Lung (tissue), 11 donors: ENCODE measurements at regions not wholly inside any gene's neighbourhood (a gene's known extent, or its start where the extent isn't known, plus 50 kb on each side); places are given as distances from the start of the nearest gene placed in this dataset.

Experiments used
- ATAC-seq: fragments of 200-7000 bp; cut with Tn5 transposase; one replicate; pipeline ENCODE4 v1.9.1; 2020; ENCODE audit warnings: moderate number of reproducible peaks; ENCODE audit not compliant: insufficient read depth, low FRiP score
- DNase-seq, 3 donors: peaks; one replicate each; pipeline ENCODE4 v3.0.0-alpha.2; 2013 to 2017
- H3K27ac ChIP-seq, 2 donors: one replicate each; pipeline ENCODE4 v1.5.1; 2013; ENCODE audit warnings: mild to moderate bottlenecking in 2 of 2, moderate library complexity in 2 of 2, control low read depth in 1 of 2, inconsistent platforms in 1 of 2, low read depth in 1 of 2, low read length in 1 of 2
- H3K27me3 ChIP-seq, 3 donors: one replicate each; pipeline ENCODE4 v1.5.1; 2013; ENCODE audit warnings: low read length in 2 of 3; ENCODE audit not compliant: control insufficient read depth in 3 of 3, insufficient read depth in 3 of 3
- H3K36me3 ChIP-seq, 4 donors: one replicate each; pipeline ENCODE4 v1.5.1; 2013; ENCODE audit warnings: low read length in 4 of 4, mild to moderate bottlenecking in 1 of 4, moderate library complexity in 1 of 4; ENCODE audit not compliant: control insufficient read depth in 4 of 4, insufficient read depth in 4 of 4
- H3K4me1 ChIP-seq, 5 donors: one replicate each; pipeline ENCODE4 v1.5.1; 2013; ENCODE audit warnings: low read length in 5 of 5, mild to moderate bottlenecking in 2 of 5, moderate library complexity in 1 of 5; ENCODE audit not compliant: control insufficient read depth in 5 of 5, insufficient read depth in 5 of 5
- H3K4me3 ChIP-seq: one replicate; pipeline ENCODE4 v1.5.1; 2013; ENCODE audit warnings: mild to moderate bottlenecking, control low read depth, moderate library complexity
- H3K9ac ChIP-seq, 2 donors: one replicate each; pipeline ENCODE4 v1.5.1; 2013; ENCODE audit warnings: low read length in 2 of 2, control low read depth in 1 of 2; ENCODE audit not compliant: insufficient read depth in 1 of 2
- H3K9me3 ChIP-seq, 4 donors: one replicate each; pipeline ENCODE4 v1.5.1; 2013; ENCODE audit warnings: low read length in 3 of 4, mild to moderate bottlenecking in 1 of 4, moderate library complexity in 1 of 4; ENCODE audit not compliant: control insufficient read depth in 4 of 4, insufficient read depth in 3 of 4
- WGBS, 2 donors: extraction: QIAGEN DNeasy Blood & Tissue Kit; methylation state at CpG; one replicate each; pipeline ENCODE4 v1.1.7; 2013; 5-methylcytosine and 5-hydroxymethylcytosine counted together
- TF ChIP-seq, protein P1 (sequence below): IDR thresholded peaks from 2 replicates; pipeline ENCODE4 v1.5.1; 2012; ENCODE audit warnings: mild to moderate bottlenecking; ENCODE audit errors: control extremely low read depth, extremely low read depth
- donor health status: control.
- donor health status: control.
- donor health status: Bipolar disorder and iron deficiency.
- donor health status: healthy.
- donor health status: DM: yes; HTN: yes; CAD: no.

DNA sequence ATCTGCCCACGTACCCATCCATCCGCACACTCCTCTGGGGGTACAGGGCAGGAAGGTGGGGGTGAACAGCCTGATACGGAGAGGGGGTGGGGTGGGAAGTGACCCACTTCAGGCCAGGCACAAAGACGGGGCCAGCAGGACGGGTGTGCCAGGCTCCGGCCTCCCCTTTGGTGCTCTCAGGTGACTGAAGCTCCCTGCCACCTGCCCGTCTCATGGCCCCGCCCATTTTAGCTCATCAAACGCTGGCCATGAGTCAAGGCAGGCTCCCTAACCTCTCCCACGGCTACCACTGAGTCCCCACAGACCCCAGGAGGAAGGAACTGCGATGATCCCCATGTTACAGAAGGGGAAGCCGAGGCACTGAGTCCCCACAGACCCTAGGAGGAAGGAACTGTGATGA, 109.6 kb downstream of the CRYAA start:
- no peak overlapping the region for H3K27ac ChIP-seq
- no peaks in the 10 kb centered on the region for H3K9me3 ChIP-seq
- no peak for ATAC-seq
- TF ChIP-seq, protein P1, sequence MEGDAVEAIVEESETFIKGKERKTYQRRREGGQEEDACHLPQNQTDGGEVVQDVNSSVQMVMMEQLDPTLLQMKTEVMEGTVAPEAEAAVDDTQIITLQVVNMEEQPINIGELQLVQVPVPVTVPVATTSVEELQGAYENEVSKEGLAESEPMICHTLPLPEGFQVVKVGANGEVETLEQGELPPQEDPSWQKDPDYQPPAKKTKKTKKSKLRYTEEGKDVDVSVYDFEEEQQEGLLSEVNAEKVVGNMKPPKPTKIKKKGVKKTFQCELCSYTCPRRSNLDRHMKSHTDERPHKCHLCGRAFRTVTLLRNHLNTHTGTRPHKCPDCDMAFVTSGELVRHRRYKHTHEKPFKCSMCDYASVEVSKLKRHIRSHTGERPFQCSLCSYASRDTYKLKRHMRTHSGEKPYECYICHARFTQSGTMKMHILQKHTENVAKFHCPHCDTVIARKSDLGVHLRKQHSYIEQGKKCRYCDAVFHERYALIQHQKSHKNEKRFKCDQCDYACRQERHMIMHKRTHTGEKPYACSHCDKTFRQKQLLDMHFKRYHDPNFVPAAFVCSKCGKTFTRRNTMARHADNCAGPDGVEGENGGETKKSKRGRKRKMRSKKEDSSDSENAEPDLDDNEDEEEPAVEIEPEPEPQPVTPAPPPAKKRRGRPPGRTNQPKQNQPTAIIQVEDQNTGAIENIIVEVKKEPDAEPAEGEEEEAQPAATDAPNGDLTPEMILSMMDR = no peak
- no peak overlapping the region for H3K4me3 ChIP-seq
- no peak for DNase-seq
- no peaks in the 10 kb centered on the region for H3K27me3 ChIP-seq
- H3K9ac ChIP-seq = no peak overlapping the region
- 44 to 64% methylated on average over 12 of the region's 12 CpGs for WGBS, 2 donors
- H3K36me3 ChIP-seq = no peaks in the 10 kb centered on the region
- H3K4me1 ChIP-seq = peaks cover 0 to 41% (median 17%) of the 10 kb centered on the region in 5 donors

DNA sequence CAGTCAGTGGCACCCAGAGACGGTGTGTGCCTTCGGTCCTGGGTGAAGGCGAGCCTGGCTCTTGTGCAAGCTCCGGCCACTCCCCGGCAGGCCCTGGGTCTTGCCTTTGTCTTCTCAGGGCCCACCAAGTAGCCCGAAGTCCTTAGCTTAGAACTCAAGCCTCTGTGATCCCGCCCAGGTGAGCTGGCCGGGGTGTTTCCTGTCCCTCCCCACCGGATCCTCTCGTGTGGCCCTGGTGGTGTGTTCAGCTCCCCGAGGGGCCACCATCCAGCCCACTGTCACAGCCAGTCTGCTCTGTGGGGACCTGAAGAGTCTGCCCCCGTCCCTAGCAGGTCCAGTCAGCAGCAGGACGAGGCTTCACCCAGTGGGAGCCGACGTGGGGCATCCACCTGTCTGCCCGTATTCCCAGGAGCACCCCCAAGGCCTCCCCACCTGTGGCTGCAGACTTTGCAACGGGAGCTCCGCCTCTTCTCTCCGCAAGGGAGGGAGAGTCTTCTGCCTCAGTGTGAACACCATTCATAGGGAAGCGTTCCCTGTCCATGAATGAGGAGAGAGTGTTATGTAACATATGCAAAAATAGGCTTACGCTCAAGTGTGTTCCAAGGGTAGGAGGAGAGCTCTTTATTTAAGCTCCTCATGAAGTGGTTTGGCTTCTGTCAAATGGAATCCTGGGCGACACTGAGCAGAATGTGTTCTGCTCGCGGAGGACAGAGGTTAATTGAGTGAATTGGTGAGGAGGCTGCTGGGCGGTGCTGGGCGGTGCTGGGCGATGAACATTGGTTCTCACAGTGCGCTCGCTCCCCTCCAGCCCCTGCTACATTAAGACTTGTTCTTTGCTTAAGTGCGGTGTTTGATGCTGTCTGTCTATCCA, 108.9 kb downstream of the CRYAA start:
- Histone ChIP-seq H3K9me3 (no peaks in the 10 kb centered on the region), H3K4me1 (peaks cover 0 to 45% (median 17%) of the 10 kb centered on the region in 5 donors), H3K4me3 (no peak overlapping the region), H3K9ac (no peak overlapping the region), H3K27ac (peak overlapping the region in 1 of 2 donors; percentile 1), H3K36me3 (no peaks in the 10 kb centered on the region), H3K27me3 (no peaks in the 10 kb centered on the region)
- DNase-seq (peak; percentile 85 to 98 (median 96)), ATAC-seq (peak; percentile 78)
- TF ChIP-seq, protein P1 = no peak
- WGBS, 2 donors = 36 to 45% methylated on average over 30 of the region's 30 CpGs

DNA sequence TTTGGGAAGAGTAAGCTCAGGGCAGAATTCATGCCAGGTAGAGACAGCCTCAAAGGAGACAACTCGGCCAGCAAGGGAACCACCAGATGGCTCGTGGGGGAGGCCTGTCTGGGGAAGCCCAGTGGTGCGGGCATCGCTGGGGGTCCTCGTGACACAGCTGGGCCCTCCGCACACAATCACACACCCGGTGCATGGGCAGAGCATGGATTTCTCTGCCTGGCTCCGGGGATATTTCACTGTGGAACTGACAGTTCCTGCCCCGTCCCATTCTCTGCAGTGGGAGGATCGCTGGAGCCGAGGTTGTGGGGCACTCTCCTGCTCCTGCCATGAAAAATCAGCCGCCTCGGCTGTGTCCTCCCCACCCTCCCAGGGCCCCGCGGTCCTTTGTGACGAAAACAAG, 108.0 kb downstream of the CRYAA start:
- WGBS, 2 donors = 73 to 75% methylated on average over 16 of the region's 16 CpGs
- Histone ChIP-seq H3K27ac (no peak overlapping the region), H3K9me3 (no peaks in the 10 kb centered on the region), H3K4me1 (peaks cover 0 to 46% (median 17%) of the 10 kb centered on the region in 5 donors), H3K4me3 (no peak overlapping the region), H3K9ac (no peak overlapping the region), H3K27me3 (no peaks in the 10 kb centered on the region), H3K36me3 (no peaks in the 10 kb centered on the region)
- TF ChIP-seq, protein P1 = no peak
- DNase-seq = no peak
- ATAC-seq = no peak
